ENCODE measurements at regions not wholly inside any gene's neighbourhood (a gene's known extent, or its start where the extent isn't known, plus 50 kb on each side); places are given as distances from the start of the nearest gene placed in this dataset.

DNA sequence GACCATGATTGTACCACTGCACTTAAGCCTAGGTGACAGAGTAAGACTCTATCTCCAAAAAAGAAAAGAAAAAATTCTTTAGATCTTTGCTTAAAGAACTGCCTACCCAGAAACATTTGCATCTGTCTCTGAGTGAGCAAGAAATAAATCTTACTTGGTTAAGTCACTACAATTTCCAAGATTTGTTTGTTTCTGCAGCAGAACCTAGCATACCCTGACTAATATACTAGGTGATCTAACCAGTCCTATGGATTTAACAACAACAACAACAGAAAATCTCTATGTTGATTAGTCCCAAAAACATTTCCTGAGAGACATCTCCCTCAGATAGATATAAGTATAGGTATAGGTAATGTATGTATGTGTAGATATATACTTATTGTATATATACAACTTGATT lies 549.3 kb upstream of the PSMD7 start:
- TF ChIP-seq, protein P1, sequence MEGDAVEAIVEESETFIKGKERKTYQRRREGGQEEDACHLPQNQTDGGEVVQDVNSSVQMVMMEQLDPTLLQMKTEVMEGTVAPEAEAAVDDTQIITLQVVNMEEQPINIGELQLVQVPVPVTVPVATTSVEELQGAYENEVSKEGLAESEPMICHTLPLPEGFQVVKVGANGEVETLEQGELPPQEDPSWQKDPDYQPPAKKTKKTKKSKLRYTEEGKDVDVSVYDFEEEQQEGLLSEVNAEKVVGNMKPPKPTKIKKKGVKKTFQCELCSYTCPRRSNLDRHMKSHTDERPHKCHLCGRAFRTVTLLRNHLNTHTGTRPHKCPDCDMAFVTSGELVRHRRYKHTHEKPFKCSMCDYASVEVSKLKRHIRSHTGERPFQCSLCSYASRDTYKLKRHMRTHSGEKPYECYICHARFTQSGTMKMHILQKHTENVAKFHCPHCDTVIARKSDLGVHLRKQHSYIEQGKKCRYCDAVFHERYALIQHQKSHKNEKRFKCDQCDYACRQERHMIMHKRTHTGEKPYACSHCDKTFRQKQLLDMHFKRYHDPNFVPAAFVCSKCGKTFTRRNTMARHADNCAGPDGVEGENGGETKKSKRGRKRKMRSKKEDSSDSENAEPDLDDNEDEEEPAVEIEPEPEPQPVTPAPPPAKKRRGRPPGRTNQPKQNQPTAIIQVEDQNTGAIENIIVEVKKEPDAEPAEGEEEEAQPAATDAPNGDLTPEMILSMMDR (IDR thresholded peaks at IDR 0.05; ENCODE audit: low read depth, low read length, missing control alignments): no peak
- DNase-seq (ENCODE audit: extremely low read depth, low read depth): no peak
- H3K4me3 ChIP-seq (replicated peaks; ENCODE audit: low read depth, low read length): no peak overlapping the region

DNA sequence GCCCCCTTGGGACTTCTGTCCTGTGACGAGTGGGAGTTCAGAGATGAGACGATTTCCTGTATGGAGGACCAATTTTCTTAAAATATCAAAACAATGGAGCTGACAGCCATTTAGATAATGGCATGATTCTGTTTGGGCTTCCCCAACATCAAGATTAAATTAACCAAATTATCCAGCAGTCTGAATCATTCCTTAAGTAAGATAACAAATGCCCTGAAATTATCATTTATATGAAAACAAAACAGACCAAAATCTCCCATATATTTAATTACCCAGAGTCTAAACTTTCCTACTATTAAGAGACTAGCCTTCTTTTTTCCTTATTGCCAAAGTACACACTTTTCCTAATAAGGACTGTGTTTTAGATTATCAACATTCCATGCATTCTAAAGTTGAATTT lies 550.1 kb upstream of the PSMD7 start:
- TF ChIP-seq, protein P1 (IDR thresholded peaks at IDR 0.05; ENCODE audit: low read depth, low read length, missing control alignments): no peak
- H3K4me3 ChIP-seq (replicated peaks; ENCODE audit: low read depth, low read length): no peak overlapping the region
- no peak for DNase-seq (ENCODE audit: extremely low read depth, low read depth)

DNA sequence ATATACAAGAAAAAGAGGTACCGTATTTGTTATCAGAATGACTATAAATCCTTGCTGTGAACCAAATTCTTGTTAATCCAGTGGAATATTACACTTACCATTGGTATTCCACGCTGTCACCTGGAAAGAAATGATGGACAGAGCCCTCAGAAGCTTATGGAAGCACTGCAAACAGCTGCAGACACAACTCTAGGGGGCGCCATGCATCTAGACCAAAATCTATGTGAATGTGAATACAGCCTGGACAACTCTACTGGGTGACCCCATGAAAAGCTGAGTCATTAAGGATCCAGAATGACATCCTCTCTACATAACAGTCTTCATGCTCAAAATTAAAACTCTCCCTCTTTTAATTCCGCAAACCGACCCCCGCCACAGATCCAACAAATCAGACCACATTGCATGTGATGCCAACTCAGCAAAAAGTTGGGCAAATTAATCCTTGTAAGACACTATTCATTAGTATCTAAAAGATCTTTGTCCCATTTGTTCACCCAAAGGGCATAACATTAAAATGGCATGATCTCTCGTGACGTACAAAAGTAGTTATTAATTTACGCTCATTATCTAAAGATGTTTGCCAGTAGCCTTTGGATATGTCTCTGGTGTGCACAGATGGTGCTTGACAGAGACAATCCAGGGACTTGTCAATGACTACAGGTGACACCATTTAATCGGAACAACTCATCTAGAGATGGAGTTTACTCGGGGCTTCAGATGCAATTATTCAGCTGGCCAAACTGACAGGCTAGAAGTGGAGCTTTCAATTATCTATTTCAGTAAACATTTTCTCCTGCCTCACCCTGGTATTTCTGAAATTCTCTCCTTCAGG lies 552.7 kb upstream of the PSMD7 start:
- DNase-seq (ENCODE audit: extremely low read depth, low read depth): no peak
- no peak overlapping the region for H3K4me3 ChIP-seq (replicated peaks; ENCODE audit: low read depth, low read length)
- TF ChIP-seq, protein P1 (IDR thresholded peaks at IDR 0.05; ENCODE audit: low read depth, low read length, missing control alignments): peak; percentile 26

DNA sequence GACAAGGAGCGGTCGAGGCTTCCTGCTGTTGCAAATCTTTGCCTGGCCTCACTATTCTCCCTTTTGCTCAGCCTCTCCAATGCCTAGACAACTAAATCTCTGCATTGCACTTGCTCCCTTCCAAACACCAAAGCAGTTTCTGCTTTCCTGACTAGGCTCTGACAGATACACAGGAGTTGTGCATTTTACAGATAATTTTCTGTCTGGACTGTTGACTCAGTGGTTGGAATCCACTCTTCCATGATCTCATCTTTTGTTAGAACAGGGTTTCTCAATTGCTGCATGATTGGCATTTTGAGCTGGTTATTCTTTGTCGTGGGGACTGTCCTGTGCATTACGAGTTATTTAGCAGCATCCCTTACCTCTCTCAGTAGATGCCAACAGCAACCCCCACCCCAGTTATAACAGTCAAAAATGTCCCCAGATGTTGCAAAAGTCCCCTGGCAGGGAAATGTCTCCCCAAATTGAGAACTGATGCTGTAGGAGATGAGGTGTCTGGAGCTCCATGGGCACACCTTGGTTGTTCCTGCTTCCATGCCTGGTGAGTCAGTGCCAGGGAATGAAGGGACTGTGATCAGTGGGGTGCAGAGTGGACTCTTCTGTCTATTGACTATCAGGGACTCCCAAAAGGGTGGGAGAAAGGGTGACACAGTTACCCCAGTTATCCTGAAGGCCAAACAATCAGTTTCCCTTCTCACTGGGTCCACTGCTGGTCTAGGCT lies 557.4 kb upstream of the PSMD7 start:
- H3K4me3 ChIP-seq (replicated peaks; ENCODE audit: low read depth, low read length): no peak overlapping the region
- no peak for DNase-seq (ENCODE audit: extremely low read depth, low read depth)
- TF ChIP-seq, protein P1 (IDR thresholded peaks at IDR 0.05; ENCODE audit: low read depth, low read length, missing control alignments): no peak

DNA sequence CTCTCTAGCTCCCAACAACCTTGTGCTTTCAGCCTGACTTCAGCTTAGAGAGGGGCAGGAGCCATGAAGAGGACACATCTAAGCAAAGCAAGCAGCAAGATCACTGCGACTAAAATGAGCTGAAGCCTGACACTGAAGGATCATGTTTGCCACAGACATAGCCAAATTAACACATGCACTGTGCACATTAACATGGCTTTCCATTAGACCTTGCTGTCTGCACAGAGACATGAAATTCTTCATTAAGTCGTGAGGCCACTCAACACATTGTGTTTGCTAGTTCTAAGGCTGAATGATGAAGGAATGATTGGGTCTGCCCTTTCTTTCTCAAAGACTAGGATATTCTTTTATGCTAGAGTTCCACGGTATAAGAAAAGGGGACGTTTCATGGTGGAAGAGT lies 558.3 kb upstream of the PSMD7 start:
- TF ChIP-seq, protein P1 (IDR thresholded peaks at IDR 0.05; ENCODE audit: low read depth, low read length, missing control alignments): no peak
- H3K4me3 ChIP-seq (replicated peaks; ENCODE audit: low read depth, low read length): no peak overlapping the region
- no peak for DNase-seq (ENCODE audit: extremely low read depth, low read depth)

DNA sequence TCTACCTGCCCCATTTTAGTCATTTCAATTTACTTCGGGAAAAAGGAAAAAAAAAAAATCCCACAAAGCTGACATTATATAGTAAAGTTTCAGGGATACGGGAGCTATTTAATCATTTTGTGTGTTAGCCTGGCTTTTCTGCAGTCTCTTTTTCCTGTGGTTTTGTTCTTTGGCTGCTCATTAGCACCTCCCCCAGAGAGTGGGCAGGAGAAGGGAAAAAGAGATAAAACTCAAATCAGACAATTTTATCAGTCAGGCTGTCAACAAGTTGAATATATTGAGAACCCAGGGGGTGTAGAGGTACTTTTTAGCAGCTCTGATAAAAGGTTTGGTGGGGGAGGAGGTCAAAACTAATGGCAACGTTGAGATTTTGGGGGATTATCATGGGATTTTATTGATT lies 559.0 kb upstream of the PSMD7 start:
- DNase-seq (ENCODE audit: extremely low read depth, low read depth): no peak
- TF ChIP-seq, protein P1 (IDR thresholded peaks at IDR 0.05; ENCODE audit: low read depth, low read length, missing control alignments): no peak
- H3K4me3 ChIP-seq (replicated peaks; ENCODE audit: low read depth, low read length): no peak overlapping the region

All from HFF-Myc (cell line).